IPS DF 6.9 (cell line): ENCODE measurements at regions not wholly inside any gene's neighbourhood (a gene's known extent, or its start where the extent isn't known, plus 50 kb on each side); places are given as distances from the start of the nearest gene placed in this dataset.
"Not testable (repeated sequence)": the region's sequence is repeated elsewhere in the genome, so short reads cannot be mapped to it uniquely, and the experiment has no call there.

Experiments
- DNase-seq: peaks from one replicate; pipeline ENCODE4 v3.0.0-alpha.2; 2013; ENCODE audit warnings: low read depth, low spot score
- H3K27ac ChIP-seq: one replicate; pipeline ENCODE4 v1.5.1; 2013; ENCODE audit warnings: low read length, control low read depth
- H3K27me3 ChIP-seq: 2 replicates; pipeline ENCODE4 v1.6.1; 2013; ENCODE audit warnings: mild to moderate bottlenecking, low read length; ENCODE audit not compliant: control insufficient read depth, insufficient read depth
- H3K36me3 ChIP-seq: 2 replicates; pipeline ENCODE4 v1.6.1; 2013; ENCODE audit warnings: low read length; ENCODE audit not compliant: control insufficient read depth, insufficient read depth
- H3K4me1 ChIP-seq: 2 replicates; pipeline ENCODE4 v1.6.1; 2013; ENCODE audit warnings: low read length; ENCODE audit not compliant: control insufficient read depth, insufficient read depth
- H3K4me3 ChIP-seq: 2 replicates; pipeline ENCODE4 v1.5.1; 2013; ENCODE audit warnings: mild to moderate bottlenecking, low read length
- H3K9me3 ChIP-seq: 2 replicates; pipeline ENCODE4 v1.6.1; 2013; ENCODE audit warnings: low read length, inconsistent platforms; ENCODE audit not compliant: control insufficient read depth, insufficient read depth
- WGBS: extraction: QIAGEN DNeasy Blood & Tissue Kit; methylation state at CpG from one replicate; pipeline ENCODE4 v1.1.7; 2013; ENCODE audit warnings: mixed read lengths, missing lambda C conversion rate; ENCODE audit not compliant: insufficient read length, insufficient coverage; 5-methylcytosine and 5-hydroxymethylcytosine counted together

GRCh38 chr10:30549134-30549687, 80.3 kb downstream of the LYZL2 start:
- not testable (repeated sequence) for H3K4me3 ChIP-seq, H3K9me3 ChIP-seq, H3K4me1 ChIP-seq, H3K27me3 ChIP-seq, H3K36me3 ChIP-seq, DNase-seq, H3K27ac ChIP-seq
- no CpG with 5 or more reads among the region's 6 CpGs for WGBS

- Histone ChIP-seq H3K36me3 (no peaks in the 10 kb centered on the region), H3K4me1 (no peaks in the 10 kb centered on the region; the same call in 1 of the 2 replicates), H3K27me3 (no peaks in the 10 kb centered on the region), H3K4me3 (no peak overlapping the region), H3K9me3 (no peaks in the 10 kb centered on the region), H3K27ac (no peak overlapping the region)
- DNase-seq, result no peak
- no CpG with 5 or more reads among the region's 9 CpGs for WGBS
Observed at GRCh38 chr10:30546511-30546910, 83.0 kb downstream of the LYZL2 start.

- Histone ChIP-seq H3K9me3 (no peaks in the 10 kb centered on the region), H3K27ac (no peak overlapping the region), H3K27me3 (no peaks in the 10 kb centered on the region), H3K4me1 (peaks cover 3% of the 10 kb centered on the region; the same call in 1 of the 2 replicates), H3K36me3 (no peaks in the 10 kb centered on the region), H3K4me3 (no peak overlapping the region)
- DNase-seq, result no peak
- WGBS, result no CpG with 5 or more reads among the region's 3 CpGs
Observed at GRCh38 chr10:30542895-30543288, 86.7 kb downstream of the LYZL2 start.

- WGBS, result no CpG with 5 or more reads among the region's 14 CpGs
- H3K4me1 ChIP-seq, result peaks cover 3% of the 10 kb centered on the region; the same call in 1 of the 2 replicates
- no peak overlapping the region for H3K4me3 ChIP-seq
- no peak overlapping the region for H3K27ac ChIP-seq
- H3K36me3 ChIP-seq, result no peaks in the 10 kb centered on the region
- DNase-seq, result no peak
- no peaks in the 10 kb centered on the region for H3K27me3 ChIP-seq
- H3K9me3 ChIP-seq, result no peaks in the 10 kb centered on the region
Observed at GRCh38 chr10:30542001-30542894, 87.3 kb downstream of the LYZL2 start.

GRCh38 chr10:30540276-30540675, 89.3 kb downstream of the LYZL2 start:
- Histone ChIP-seq H3K27me3 (no peaks in the 10 kb centered on the region), H3K36me3 (no peaks in the 10 kb centered on the region), H3K4me1 (peaks cover 3% of the 10 kb centered on the region; the same call in 1 of the 2 replicates), H3K9me3 (no peaks in the 10 kb centered on the region), H3K27ac (no peak overlapping the region), H3K4me3 (no peak overlapping the region)
- DNase-seq, result no peak
- no CpG with 5 or more reads among the region's 2 CpGs for WGBS

- DNase-seq, result no peak
- Histone ChIP-seq H3K27me3 (no peaks in the 10 kb centered on the region), H3K9me3 (no peaks in the 10 kb centered on the region), H3K36me3 (no peaks in the 10 kb centered on the region), H3K4me3 (no peak overlapping the region), H3K4me1 (peaks cover 3% of the 10 kb centered on the region; the same call in 1 of the 2 replicates), H3K27ac (no peak overlapping the region)
- no CpG with 5 or more reads among the region's 4 CpGs for WGBS
Observed at GRCh38 chr10:30538086-30538485, 91.5 kb downstream of the LYZL2 start.

- no CpG with 5 or more reads among the region's 2 CpGs for WGBS
- H3K4me3 ChIP-seq, result no peak overlapping the region
- no peaks in the 10 kb centered on the region for H3K9me3 ChIP-seq
- no peak for DNase-seq
- H3K36me3 ChIP-seq, result no peaks in the 10 kb centered on the region
- H3K27me3 ChIP-seq, result no peaks in the 10 kb centered on the region
- H3K27ac ChIP-seq, result no peak overlapping the region
- H3K4me1 ChIP-seq, result peaks cover 3% of the 10 kb centered on the region; the same call in 1 of the 2 replicates
Observed at GRCh38 chr10:30537586-30537985, 92.0 kb downstream of the LYZL2 start.

GRCh38 chr10:30537158-30537557, 92.4 kb downstream of the LYZL2 start:
- not testable (repeated sequence) for H3K9me3 ChIP-seq, H3K4me3 ChIP-seq, H3K36me3 ChIP-seq, H3K27me3 ChIP-seq, H3K4me1 ChIP-seq, DNase-seq, H3K27ac ChIP-seq
- WGBS, result no CpG with 5 or more reads among the region's 1 CpG

GRCh38 chr10:30536578-30536977, 93.0 kb downstream of the LYZL2 start:
- DNase-seq, result no peak
- no peak overlapping the region for H3K4me3 ChIP-seq
- H3K9me3 ChIP-seq, result no peaks in the 10 kb centered on the region
- no peaks in the 10 kb centered on the region for H3K27me3 ChIP-seq
- no peak overlapping the region for H3K27ac ChIP-seq
- no CpG with 5 or more reads among the region's 4 CpGs for WGBS
- no peaks in the 10 kb centered on the region for H3K36me3 ChIP-seq
- H3K4me1 ChIP-seq, result peaks cover 3% of the 10 kb centered on the region

- Histone ChIP-seq H3K27ac (no peak overlapping the region), H3K4me1 (peaks cover 3% of the 10 kb centered on the region), H3K27me3 (no peaks in the 10 kb centered on the region), H3K9me3 (no peaks in the 10 kb centered on the region), H3K36me3 (no peaks in the 10 kb centered on the region), H3K4me3 (no peak overlapping the region)
- DNase-seq, result no peak
- WGBS, result no CpG with 5 or more reads among the region's 4 CpGs
Observed at GRCh38 chr10:30535677-30536076, 93.9 kb downstream of the LYZL2 start.
